ENCODE measurements at regions not wholly inside any gene's neighbourhood (a gene's known extent, or its start where the extent isn't known, plus 50 kb on each side); places are given as distances from the start of the nearest gene placed in this dataset.
"Not testable (repeated sequence)": the region's sequence is repeated elsewhere in the genome, so short reads cannot be mapped to it uniquely, and the experiment has no call there.

DNA sequence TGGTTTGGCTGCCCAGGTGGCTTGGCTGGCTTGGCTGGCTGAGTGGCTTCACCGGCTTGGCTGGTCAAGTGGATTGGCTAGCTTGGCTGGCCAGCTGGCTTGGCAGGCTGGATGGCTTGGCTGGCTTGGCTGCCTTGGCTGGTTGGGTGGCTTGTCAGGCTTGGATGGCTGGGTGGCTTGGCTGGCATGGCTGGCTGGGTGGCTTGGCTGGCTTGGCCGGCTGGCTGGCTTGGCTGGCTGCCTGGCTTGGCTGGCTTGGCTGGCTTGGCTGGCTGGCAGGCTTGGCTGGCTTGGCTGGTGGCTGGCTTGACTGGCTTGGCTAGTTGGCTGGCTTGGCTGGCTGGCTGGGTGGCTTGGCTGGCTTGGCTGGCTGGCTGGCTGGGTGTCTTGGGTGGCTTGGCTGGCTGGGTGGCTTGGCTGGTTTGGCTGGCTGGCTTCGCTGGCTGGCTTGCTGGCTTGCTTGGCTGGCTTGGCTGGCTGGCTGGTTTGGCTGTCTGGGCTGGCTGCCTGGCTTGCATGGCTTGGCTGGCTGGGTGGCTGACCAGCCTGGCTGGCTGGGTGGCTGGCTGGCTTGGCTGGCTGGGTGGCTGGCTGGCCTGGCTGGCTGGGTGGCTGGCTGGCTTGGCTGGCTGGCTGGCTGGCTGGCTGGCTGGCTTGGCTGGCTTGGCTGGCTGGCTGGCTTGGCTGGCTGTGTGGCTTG lies 130.4 kb upstream of the FAM72C start:
- H2AFZ ChIP-seq (ENCODE audit: low read length); H3T11ph ChIP-seq (ENCODE audit: low read length); H3K27me3 Mint-ChIP-seq (ENCODE audit: low read depth); H4K5ac ChIP-seq (ENCODE audit: insufficient read length, low read depth, low read length); H2BK5ac ChIP-seq (ENCODE audit: insufficient read length, low read length); H4K8ac ChIP-seq (replicated peaks; ENCODE audit: insufficient read length, low read depth, low read length); H3K23me2 ChIP-seq (ENCODE audit: insufficient read length, low read depth, low read length, poor library complexity, severe bottlenecking); H3K4me1 Mint-ChIP-seq; H2BK15ac ChIP-seq (ENCODE audit: low read depth, low read length); H3K4me1 ChIP-seq (ENCODE audit: insufficient read depth, low read length); H3K79me2 ChIP-seq (ENCODE audit: insufficient read depth, low read length); H3K36me3 Mint-ChIP-seq (ENCODE audit: insufficient read depth in 1 of 3, low read depth in 3 of 3); DNase-seq; H3K27ac ChIP-seq (ENCODE audit: insufficient read length, low read depth, low read length); H4K20me1 ChIP-seq (ENCODE audit: control insufficient read depth, insufficient read depth, insufficient read length); H3K27ac Mint-ChIP-seq; H3K56ac ChIP-seq (ENCODE audit: insufficient read length, low read depth, low read length); H3K9me3 ChIP-seq (ENCODE audit: control insufficient read depth, low read depth, low read length); H3K18ac ChIP-seq (ENCODE audit: insufficient read length, low read depth, low read length); H2BK12ac ChIP-seq (ENCODE audit: insufficient read length, low read depth, low read length); H3K4me3 Mint-ChIP-seq; H2AK5ac ChIP-seq (ENCODE audit: insufficient read length, low read length); H3K79me1 ChIP-seq (ENCODE audit: insufficient read depth, low read depth, low read length, poor library complexity, severe bottlenecking); H3K9ac ChIP-seq (ENCODE audit: extremely low read depth, insufficient read length, low read length); H2BK20ac ChIP-seq (ENCODE audit: low read depth, low read length, poor library complexity, severe bottlenecking); H3K23ac ChIP-seq (ENCODE audit: insufficient read length, low read depth, low read length); H3K27me3 ChIP-seq (ENCODE audit: insufficient read depth, low read length); H3K4me2 ChIP-seq (ENCODE audit: insufficient read depth, insufficient read length, low read length): not testable (repeated sequence)
- H4K91ac ChIP-seq (ENCODE audit: insufficient read length, low read depth, low read length): peak overlapping the region; percentile 99
- H3K9me3 Mint-ChIP-seq: peaks cover 11 to 18% of the 10 kb centered on the region in 2 experiments; a peak in 3 of 5 replicates
- WGBS (ENCODE audit: extremely low coverage, insufficient read length, low lambda C conversion rate): no CpG with 5 or more reads among the region's 3 CpGs
- H3K4ac ChIP-seq (ENCODE audit: low read depth, low read length): peak overlapping the region; percentile 98; the same call in 1 of the 2 replicates
- peak overlapping the region; percentile 84; the same call in 1 of the 2 replicates for H3K14ac ChIP-seq (ENCODE audit: insufficient read depth, low read length)
- H2BK120ac ChIP-seq (ENCODE audit: low read depth, low read length, poor library complexity, severe bottlenecking): peak overlapping the region; percentile 69

Data from H9 (cell line).